Hematopoietic multipotent progenitor cell treated with erythropoietin and hydrocortisone succinate and interleukin-3 and kit ligand, for 8 days (in vitro differentiated cells): ENCODE measurements at regions not wholly inside any gene's neighbourhood (a gene's known extent, or its start where the extent isn't known, plus 50 kb on each side); places are given as distances from the start of the nearest gene placed in this dataset.
"Not testable (repeated sequence)": the region's sequence is repeated elsewhere in the genome, so short reads cannot be mapped to it uniquely, and the experiment has no call there.

ENCODE experiments used
- DNase-seq: peaks from one replicate; pipeline ENCODE4 v3.0.0-alpha.2; 2015

DNA sequence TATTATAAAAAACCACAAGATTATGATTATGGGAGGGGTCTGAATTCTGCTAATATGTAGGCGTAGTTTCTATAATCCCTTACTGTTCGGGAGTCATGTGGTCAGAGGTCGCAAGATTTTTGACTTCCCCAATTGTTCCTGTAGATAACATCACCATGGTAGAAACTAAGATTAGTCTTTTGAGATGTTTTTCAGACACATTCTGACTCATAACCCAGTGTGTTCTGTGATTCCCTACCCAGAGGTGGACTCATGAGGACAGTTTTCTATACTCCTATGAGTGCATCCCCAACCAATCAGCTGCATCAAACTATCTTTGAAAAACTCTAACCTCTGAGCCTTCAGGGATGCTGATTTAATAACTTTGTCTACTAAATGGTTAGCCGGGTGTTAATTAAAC, 175.5 kb downstream of the RFPL4B start:
- DNase-seq: no peak

- DNase-seq: no peak
Measured at GRCh38 chr6:112524071-112524470, 176.9 kb downstream of the RFPL4B start.

DNA sequence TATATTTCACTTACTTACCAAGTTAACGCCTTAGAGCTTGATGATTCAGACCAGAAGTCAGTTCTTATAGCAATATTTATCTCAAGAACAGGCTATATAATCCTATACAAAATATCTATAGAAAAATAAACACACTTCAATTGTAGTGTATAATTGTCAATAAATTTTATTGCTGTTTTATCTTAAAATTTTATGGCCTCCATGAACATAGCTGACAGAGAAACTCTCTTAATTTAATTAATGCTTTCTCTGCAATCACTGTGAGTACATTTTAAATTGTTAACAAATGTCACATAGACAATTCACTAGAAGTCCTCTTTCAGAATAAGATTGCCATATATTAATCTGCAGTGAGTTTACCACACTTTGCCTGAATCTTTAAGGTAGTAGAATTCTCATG, 178.6 kb downstream of the RFPL4B start:
- no peak for DNase-seq

GRCh38 chr6:112526594-112526993, 179.5 kb downstream of the RFPL4B start:
- no peak for DNase-seq

- not testable (repeated sequence) for DNase-seq
Measured at GRCh38 chr6:112528306-112528705, 181.2 kb downstream of the RFPL4B start.

- DNase-seq: no peak
Measured at GRCh38 chr6:112535816-112536215, 188.7 kb downstream of the RFPL4B start.

DNA sequence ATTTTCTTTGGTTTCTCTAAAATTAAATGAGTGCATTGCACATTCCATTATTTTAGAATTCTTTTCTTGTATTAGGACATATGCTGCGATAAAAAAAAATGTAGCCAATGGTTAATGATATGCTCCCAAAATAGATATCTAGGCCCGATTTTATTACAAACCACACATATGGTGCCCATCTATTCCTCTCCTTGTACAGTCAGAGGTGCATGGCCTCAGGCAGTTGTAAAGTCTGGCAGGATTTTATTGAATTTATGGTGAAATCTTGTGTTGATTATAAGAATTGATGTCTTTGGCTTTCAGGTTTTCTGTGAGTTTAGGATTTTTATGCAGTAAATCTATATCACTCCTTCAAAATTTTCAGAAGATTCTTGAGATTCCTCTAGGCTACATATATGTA, 192.2 kb downstream of the RFPL4B start:
- DNase-seq: no peak

DNA sequence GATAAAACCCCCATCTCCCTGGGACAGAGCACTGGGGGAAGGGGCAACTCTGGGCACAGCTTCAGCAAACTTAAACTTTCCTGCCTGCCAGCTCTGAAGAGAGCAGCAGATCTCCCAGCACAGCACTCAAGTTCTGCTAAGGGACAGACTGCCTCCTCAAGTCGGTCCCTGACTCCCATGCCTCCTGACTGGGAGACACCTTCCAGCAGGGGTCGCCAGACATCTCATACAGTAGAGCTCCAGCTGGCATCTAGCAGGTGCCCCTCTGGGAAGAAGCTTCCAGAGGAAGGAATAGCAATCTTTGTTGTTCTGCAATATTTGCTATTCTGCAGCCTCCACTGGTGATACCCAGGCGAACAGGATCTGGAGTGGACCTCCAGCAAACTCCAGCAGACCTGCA, 194.7 kb downstream of the RFPL4B start:
- peak; percentile 9 for DNase-seq

DNA sequence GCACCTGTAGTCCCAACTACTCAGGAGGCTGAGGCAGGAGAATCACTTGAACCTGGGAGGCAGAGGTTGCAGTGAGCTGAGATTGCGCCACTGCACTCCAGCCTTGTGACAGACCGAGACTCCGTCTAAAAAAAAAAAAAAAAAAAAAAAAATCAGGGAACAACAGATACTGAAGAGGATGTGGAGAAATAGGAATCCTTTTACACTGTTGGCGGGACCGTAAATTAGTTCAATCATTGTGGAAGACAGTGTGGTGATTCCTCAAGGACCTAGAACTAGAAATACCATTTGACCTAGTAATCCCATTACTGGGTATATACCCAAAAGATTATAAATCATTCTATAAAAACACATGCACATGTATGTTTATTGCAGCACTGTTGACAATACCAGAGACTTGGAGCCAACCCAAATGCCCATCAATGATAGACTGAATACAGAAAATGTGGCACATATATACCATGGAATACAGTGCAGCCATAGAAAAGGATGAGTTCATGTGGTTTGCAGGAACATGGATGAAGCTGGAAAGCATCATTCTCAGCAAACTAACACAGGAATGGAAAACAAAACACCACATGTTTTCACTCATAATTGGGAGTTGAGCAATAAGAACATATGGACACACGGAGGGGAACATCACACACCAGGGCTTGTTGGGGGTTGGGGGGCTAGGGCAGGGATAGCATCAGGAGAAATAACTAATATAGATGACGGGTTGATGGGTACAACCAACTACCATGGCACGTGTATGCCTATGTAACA, 200.4 kb downstream of the RFPL4B start:
- not testable (repeated sequence) for DNase-seq

GRCh38 chr6:112549749-112550148, 202.6 kb downstream of the RFPL4B start:
- DNase-seq: no peak

DNA sequence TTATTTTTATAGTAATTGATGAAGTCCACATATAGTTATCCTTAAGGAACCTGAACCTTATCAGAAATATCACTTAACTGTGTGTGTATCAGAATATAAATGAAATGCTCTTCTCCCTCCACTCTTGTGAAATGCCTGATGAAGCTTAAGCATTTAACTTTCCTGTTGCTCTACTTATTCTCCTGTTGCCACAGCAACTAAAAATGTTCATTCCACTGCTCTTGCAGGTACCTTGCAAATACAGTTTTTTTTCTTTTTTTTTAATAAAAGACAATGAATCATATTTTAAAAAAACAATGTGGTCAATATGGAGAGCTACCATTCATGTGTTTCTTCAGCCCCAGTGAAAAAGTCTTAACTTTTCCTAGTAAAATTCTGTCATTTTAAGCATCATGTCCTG, 210.3 kb downstream of the RFPL4B start:
- DNase-seq: no peak

GRCh38 chr6:112557961-112558360, 210.8 kb downstream of the RFPL4B start:
- DNase-seq: no peak

DNA sequence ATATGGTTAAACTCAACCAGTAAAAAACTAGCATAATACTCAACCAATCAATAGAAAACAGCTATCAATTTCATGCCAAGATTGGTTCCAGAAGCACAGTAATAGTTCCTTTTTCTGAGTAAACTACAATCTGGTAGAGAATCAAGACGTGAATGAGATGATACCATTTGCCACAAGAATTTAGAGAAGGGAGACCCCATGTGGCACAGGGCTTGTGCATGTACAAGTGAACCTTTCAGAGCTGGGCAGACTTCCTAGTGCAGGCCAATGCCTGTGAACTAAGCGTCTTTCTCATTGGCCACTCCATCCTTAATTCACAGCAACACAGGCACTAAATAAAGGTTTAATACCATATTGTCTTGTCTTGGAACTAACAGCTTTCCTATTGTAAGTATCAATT, 213.5 kb downstream of the RFPL4B start:
- DNase-seq: no peak

DNA sequence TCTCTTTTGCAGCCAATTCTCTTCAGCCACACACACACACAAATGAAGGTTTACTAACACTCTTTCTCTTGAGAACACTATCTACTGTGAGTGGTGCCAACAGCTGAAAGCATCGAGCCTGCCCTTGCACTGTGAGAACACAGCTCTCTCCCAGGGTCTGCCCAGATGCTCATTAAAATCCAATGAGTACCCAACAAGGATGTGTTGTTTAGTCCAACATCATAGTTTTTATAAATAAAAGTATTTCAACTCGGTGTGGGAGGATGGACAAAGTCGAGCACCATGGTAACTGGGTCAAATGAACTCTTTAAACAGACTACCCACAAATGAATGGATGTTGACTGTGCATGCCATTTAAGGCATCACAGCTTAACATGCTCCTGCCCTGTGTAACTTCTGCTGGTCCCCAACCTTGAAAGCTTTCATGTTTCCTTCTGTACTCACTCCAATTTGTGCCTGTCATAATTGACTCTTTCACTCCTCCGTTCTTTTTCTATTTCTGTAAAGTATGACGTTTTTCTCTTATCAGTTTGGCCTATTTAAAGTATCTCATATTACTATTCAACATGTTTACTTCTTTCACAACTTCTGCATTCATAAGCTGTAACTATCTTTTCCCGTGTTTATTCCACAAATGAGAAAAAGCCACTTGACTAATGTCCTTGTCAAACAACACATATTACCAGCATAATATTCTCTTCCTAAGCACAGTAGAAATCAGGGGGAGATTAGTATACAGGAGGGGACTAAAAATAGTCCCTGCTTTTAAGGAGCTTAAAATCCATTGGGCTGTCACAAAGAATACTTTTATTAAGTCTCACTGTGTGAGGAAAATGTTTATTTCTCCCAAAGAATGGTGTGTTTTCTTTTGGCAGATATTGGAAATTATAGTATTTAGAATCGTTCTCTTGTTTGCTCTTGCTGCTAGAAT, 215.4 kb downstream of the RFPL4B start:
- DNase-seq: no peak

- no peak for DNase-seq
Measured at GRCh38 chr6:112563368-112563767, 216.2 kb downstream of the RFPL4B start.

GRCh38 chr6:112568066-112568465, 220.9 kb downstream of the RFPL4B start:
- DNase-seq: no peak

GRCh38 chr6:112571488-112572270, 224.5 kb downstream of the RFPL4B start:
- DNase-seq: no peak

DNA sequence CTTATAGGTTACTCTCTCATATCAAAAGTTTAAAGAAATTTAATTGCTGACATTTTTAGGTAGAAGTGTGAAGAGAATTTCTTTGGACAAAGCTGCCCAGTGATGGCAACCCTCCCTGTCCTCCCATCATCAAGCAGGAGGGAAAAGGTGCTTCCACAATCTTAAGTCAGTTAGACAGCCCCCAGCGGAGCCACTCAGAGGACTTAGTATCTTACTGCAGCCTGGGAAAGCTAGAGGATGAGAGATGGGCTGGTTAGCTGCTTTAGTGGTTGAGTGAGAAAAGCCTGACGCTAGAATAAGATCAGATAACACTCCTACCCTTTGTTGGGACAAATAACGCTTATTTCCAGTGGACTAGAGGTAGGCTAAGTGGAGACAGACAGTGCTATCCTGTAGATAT, 227.1 kb downstream of the RFPL4B start:
- no peak for DNase-seq

DNA sequence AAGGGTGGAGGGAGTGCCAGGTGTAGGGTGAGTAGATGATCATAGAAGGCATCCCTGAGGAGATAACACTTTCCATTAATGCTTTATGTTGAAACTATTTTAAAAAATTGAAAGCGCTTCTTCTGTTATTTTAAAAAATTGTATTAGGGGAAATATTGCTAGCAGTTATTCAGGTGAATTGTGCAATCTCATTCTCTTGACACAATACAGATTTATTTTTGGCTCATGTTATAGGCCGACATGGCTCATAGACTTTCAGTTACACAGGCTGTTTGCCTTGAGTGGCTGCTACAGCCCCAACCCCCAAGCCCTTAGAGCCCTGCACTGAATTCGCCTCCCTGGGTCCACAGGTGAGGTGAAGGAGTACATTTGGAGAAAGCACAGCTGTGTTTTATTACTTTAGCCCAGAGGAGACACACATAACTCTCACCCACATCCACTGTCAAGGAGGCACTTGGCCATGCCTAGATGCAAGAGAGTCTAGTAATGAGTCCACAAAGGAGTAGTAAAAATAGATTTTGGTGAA, 228.2 kb downstream of the RFPL4B start:
- no peak for DNase-seq

- DNase-seq: no peak
Measured at GRCh38 chr6:112576423-112576822, 229.3 kb downstream of the RFPL4B start.

DNA sequence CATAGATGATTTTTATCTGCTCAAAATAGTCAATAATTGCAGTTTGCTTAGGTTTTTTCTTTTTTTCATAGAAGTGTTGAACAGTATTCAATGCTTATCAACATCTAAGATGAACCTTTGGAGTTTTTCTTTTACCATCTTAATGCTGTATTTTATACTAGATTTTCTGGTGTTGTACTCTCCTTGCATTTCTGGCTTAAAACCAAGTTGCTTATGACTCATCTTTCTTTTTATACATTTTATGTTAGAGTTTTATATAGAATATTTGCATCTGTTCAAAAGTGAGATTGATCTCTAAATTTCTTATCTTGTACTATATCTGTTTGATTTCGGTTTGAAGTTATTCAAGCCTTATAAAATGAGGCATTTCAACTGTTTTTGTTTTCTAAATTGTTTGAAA, 232.5 kb downstream of the RFPL4B start:
- no peak for DNase-seq

DNA sequence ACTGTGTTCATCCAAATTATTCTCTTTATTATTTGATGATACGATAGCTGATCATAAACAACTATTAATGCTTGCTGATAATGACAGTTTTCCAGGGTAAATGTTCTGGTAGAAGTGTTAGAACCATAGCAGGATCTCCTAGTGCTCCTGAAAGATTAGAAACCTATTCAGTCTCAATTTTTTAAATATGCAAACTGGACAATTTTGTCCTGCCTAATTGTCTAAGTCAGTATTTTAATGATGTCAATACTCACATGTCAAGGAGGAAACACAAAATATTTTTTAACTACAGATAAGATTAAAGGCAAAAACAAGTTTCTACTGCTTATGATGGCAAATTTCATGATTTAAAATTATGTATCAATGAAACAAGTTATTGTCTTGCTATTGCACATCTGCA, 233.9 kb downstream of the RFPL4B start:
- DNase-seq: no peak

- no peak for DNase-seq
Measured at GRCh38 chr6:112590326-112590725, 243.2 kb downstream of the RFPL4B start.
